ENCODE measurements at regions not wholly inside any gene's neighbourhood (a gene's known extent, or its start where the extent isn't known, plus 50 kb on each side); places are given as distances from the start of the nearest gene placed in this dataset.

DNA sequence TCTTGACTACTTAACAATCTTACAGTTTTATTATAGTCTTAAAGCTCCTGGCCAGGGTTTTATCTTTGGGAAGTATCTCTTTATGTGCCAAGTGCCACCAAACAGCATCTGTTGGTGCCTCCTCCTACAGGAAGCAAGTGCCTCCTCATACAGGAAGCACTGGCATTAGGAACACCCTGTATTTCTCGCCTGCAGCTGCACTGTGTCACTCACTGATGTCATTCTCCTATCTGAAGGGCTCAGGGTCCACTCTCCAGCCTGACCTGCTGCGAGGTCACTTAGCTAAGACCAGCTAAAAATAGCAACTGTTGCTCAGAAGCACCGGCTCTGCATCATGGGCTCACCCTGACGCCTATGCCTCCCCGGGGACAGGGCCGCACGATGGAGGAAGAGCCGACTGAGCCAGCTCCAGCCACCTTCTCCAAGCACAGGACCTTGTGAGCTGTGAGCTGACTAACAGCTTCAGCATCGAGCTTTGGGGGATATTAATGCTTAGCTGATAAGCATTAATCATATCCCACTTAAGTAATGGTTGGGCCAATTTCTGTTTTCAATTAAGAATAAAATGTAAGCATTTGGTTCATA, 66.3 kb upstream of the CD93 start:
- no peak for DNase-seq (ENCODE audit: low spot score in 2 of 2)
- Histone ChIP-seq H3K36me3 (replicated peaks) (no peaks in the 10 kb centered on the region), H3K27me3 (ENCODE audit: low read depth) (no peaks in the 10 kb centered on the region), H3K4me1 (no peaks in the 10 kb centered on the region), H3K4me3 (no peak overlapping the region), H3K9me3 (no peaks in the 10 kb centered on the region)
- in situ Hi-C loops (cut with MboI; ENCODE audit: low sequenced_read_pairs) = no loop called here

DNA sequence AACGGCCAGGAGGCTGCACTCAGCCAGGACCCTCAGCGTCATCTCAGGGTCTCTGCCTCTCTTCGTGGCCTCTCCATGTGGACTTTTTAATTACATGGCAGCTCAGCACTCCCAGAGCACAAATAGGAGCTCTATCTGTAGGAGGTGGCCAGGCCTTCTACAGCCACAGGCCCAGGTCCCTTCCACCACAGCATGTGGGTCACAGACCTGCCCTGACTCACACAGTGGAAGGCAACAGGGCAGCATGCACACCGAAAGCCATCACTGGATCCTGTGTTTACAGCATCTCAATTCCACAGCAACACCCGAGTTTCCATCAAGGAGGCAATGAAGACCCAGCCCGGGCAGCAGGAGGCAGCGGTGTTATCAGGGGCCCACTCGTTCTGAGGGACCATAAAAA, 65.8 kb upstream of the CD93 start:
- no peak for DNase-seq (ENCODE audit: low spot score in 2 of 2)
- Histone ChIP-seq H3K4me3 (no peak overlapping the region), H3K4me1 (no peaks in the 10 kb centered on the region), H3K9me3 (no peaks in the 10 kb centered on the region), H3K27me3 (ENCODE audit: low read depth) (no peaks in the 10 kb centered on the region), H3K36me3 (replicated peaks) (no peaks in the 10 kb centered on the region)
- in situ Hi-C loops (cut with MboI; ENCODE audit: low sequenced_read_pairs) = no loop called here

DNA sequence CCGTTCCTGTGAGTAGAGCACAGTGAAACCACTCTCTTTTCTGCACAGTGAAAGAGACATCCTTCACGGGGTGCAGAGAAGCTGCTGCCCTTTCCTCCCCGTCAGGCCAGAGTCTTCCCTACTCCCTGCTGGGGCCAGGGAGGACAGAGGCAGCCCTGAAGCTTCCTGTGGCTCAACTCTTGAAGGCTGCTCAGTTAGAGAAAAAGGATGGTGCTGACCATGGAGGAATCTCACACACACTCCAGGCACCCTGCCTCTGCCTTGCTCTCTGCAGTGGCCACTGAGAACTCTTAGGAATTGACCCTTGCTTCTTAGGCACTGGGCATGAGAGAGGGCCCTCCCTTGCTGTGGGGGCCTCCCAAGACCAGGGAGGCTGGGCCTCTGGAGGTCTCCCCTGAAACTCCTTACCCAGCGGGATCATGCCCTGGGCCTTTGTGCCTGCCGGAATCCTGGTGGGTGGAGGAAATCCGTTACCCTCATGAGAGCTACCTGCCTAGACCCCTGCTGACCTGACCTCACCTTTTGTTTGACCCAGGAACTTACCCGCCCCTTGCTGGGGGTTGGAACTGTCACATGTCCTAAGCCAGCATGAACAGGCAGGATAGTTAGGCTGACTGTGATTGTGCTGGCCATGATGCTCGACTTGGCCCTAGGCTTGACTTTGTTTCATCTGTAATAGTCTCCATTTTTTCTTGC, 65.0 kb upstream of the CD93 start:
- H3K9me3 ChIP-seq = no peaks in the 10 kb centered on the region
- H3K36me3 ChIP-seq (replicated peaks) = no peaks in the 10 kb centered on the region

DNA sequence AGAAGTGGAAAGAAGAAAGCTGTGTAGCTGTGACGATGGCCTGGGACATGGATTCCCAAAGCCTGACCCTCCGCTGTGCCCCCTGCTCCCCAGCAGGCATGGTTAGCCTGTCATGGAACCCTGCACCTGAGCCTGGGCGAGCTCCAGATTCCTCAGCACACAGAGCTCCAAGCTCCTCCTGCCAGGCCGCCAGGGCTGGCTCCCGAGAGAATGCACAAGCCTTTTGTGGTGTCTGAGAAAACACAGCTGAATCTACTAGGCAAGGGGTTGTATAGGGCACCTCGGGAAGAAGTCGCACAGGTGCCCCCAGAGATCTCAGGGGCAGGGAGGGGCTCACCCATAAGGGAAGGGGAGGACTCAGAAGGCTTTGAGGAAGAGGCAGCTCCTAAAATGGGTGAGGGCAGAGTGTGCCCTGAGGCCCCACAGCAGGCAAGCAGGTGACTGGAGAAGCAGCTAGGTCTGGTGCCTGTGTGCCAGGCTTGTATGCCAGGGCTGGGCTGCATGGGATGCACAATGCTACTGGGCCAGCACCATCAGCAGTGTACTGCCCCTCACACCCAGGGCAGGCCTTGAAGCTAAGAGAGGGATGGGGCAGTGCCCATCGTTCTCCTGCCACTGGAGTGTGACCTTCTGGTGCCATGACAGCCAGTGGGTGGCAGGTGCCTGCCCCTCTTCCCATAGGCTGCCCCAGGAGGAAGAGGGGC, 64.3 kb upstream of the CD93 start:
- peak in 1 of 2 experiments; percentile 3 for DNase-seq (ENCODE audit: low spot score in 2 of 2)
- Histone ChIP-seq H3K9me3 (no peaks in the 10 kb centered on the region), H3K4me1 (no peaks in the 10 kb centered on the region), H3K36me3 (replicated peaks) (no peaks in the 10 kb centered on the region), H3K27me3 (ENCODE audit: low read depth) (no peaks in the 10 kb centered on the region), H3K4me3 (no peak overlapping the region)
- in situ Hi-C loops (cut with MboI; ENCODE audit: low sequenced_read_pairs) = no loop called here

More for the DNA sequence above, 65.0 kb upstream of the CD93 start:
- in situ Hi-C loops (cut with MboI; ENCODE audit: low sequenced_read_pairs) = no loop called here
- Histone ChIP-seq H3K4me1 (no peaks in the 10 kb centered on the region), H3K27me3 (ENCODE audit: low read depth) (no peaks in the 10 kb centered on the region), H3K4me3 (no peak overlapping the region)
- no peak for DNase-seq (ENCODE audit: low spot score in 2 of 2)

DNA sequence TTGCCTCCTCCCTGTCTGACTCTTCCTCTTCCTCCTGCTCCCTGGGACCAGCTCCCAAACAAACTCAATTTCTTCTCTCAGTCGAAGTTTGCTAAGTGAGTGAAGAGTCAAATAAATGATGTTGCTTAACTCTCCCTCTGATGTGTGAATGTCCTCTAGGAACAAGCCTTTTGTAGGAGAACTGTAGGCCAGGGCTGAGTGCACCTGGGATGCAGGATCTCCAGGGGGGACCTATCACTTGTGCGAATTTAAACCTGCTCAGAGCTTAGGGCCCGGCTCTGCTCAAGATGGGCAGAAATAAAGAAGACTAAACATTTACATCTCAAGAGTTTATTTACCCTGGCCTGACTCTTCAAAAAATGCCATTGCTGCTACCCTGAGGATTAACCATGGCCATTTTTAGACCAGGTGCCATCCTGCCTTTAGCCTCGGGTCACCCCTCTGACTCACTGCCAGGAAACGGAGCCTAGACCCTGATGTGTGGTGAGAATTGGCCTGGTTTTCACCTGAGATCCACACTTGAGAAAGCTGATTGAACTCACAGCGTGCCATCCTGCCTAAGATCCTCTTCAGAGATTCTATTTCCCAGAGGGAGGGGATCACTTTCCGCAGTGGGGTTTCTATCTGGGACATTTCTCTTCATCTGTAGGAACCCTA, 63.6 kb upstream of the CD93 start:
- DNase-seq (ENCODE audit: low spot score in 2 of 2) = no peak
- Histone ChIP-seq H3K27me3 (ENCODE audit: low read depth) (no peaks in the 10 kb centered on the region), H3K4me1 (no peaks in the 10 kb centered on the region), H3K9me3 (no peaks in the 10 kb centered on the region), H3K4me3 (no peak overlapping the region), H3K36me3 (replicated peaks) (no peaks in the 10 kb centered on the region)
- in situ Hi-C loops (cut with MboI; ENCODE audit: low sequenced_read_pairs) = no loop called here

DNA sequence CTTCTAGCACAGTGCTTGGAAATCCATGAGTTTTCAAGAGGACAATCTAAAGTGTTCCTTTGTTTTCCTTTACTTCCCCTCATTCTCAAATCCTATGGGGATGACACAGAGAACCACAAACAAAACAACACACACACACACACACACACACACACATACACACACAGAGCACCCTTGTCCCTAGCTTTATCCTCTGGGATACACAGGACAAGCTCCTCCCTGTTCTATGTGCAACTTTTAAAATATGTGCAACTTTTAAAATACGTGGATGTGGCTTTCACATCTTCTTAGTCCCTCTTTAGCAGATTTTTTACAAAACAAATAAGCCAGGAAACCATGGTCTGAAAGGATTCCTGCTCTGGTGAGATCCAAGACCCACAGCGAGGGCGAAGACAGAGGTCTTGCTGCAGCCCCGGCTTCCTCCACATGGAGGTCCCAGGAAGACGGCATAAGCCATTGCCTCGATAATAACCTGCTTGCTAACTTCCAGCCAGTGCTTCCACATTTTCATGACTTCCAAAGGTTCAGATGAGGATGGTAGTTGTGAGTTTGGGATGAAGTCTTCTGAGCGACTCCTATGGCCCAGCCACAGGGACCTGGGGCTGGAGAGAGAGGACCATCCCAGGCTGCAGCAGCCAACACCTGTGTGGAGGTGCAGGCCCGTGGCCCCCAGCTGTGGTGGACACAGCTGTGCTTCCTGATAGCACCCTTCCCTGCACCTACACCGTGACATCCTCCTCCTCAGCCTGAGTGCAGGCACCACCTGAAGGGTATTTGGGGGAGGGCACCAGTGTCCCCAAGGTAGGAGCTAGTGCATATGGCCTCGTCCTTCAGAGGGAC, 62.8 kb upstream of the CD93 start:
- in situ Hi-C loops (cut with MboI; ENCODE audit: low sequenced_read_pairs) = no loop called here
- Histone ChIP-seq H3K27me3 (ENCODE audit: low read depth) (no peaks in the 10 kb centered on the region), H3K36me3 (replicated peaks) (no peaks in the 10 kb centered on the region), H3K4me1 (no peaks in the 10 kb centered on the region), H3K9me3 (no peaks in the 10 kb centered on the region), H3K4me3 (no peak overlapping the region)
- DNase-seq (ENCODE audit: low spot score in 2 of 2) = no peak

DNA sequence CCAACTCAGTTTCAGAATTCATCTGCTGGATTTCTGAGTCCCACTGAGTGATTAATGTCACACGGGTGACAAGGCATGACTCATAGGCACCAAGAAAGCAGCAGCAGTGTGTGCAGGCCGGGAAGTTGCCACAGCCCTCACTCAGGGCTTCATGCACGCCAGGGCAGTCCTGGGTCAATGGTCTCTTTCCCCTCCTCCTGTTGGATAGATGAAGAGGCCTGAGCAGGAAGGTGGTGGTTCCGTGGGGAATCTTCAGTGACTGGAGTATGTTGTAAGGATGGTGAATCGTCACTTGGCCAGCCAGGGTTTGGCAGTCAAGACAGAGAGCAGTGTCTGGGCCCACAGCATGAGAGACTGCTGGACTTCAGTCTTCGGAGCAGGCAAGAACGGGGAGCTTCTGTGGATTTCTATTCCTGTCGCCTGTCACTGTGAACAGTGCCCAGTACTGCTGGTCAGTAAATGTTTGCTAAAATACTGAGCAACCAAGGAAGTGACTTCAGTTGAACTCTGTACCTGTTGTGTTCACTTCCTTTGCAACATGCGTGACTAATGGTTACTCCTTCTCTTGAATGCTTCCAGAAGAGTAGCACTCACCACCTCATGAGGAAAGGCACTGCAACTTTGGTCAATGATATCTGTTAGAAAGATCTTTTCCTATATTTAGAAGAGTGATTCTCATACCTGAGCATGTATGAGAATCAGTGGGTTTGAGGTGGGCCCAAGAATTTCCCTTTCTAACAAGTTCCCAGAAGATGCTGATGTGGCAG, 62.0 kb upstream of the CD93 start:
- DNase-seq (ENCODE audit: low spot score in 2 of 2) = no peak
- no peaks in the 10 kb centered on the region for H3K4me1 ChIP-seq
- H3K9me3 ChIP-seq = no peaks in the 10 kb centered on the region; the same call in 1 of the 2 replicates
- H3K27me3 ChIP-seq (ENCODE audit: low read depth) = no peaks in the 10 kb centered on the region
- in situ Hi-C loops (cut with MboI; ENCODE audit: low sequenced_read_pairs) = no loop called here
- no peak overlapping the region for H3K4me3 ChIP-seq
- no peaks in the 10 kb centered on the region for H3K36me3 ChIP-seq (replicated peaks)

DNA sequence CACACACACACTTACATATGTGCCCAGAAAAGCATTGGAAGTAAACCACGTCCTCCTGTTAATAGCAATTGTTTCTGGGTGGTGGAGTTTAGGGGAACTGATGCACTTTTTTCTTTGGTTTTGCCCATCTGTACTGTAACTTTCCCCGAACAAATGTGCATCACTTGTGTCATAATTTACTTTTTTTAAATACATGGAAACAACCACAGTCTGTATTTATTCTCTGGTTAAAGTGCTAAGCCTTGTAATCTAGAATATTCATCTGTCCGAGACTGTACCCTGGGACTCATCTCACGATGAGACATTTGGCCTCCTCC, 61.5 kb upstream of the CD93 start:
- Histone ChIP-seq H3K36me3 (replicated peaks) (no peaks in the 10 kb centered on the region), H3K9me3 (no peaks in the 10 kb centered on the region; the same call in 1 of the 2 replicates), H3K4me3 (no peak overlapping the region), H3K4me1 (no peaks in the 10 kb centered on the region), H3K27me3 (ENCODE audit: low read depth) (no peaks in the 10 kb centered on the region)
- DNase-seq (ENCODE audit: low spot score in 2 of 2) = no peak
- in situ Hi-C loops (cut with MboI; ENCODE audit: low sequenced_read_pairs) = no loop called here

DNA sequence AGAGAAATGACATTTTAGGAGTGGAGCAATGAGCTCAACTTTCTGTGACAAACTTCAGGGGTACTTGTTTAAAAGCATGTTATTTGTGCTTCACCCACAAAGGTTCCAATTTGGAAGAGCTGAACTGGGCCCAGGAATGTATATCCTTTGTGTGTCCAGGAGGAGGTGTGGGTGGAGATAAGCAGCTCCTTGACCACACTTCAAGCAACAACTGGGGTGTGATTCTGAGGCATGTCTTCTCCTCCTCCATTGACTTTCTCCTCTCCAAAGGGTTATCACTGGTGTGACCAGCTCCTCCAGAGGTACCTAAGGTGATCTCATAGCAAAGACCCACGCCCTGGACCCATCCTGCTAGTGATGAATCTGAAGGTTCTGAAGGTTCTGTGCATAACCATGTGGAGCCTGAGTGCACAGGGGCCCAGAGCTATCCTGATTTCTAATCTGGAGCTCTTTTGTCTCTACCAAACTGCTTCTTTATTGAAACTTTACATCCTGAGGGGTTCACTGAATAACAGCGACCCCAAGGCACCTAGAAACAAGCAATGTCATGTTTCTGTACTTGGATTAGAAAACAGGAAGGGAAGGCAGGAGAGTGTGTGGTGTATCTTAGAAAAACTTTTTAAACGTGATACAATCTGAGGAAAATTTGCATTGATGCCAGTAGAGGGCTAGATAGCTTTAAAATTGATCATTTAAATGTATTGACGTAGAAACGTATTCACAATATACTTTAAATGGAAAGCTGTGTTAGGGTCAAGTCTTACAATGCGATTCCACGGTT, 60.9 kb upstream of the CD93 start:
- Histone ChIP-seq H3K27me3 (ENCODE audit: low read depth) (no peaks in the 10 kb centered on the region), H3K4me1 (no peaks in the 10 kb centered on the region), H3K4me3 (no peak overlapping the region), H3K36me3 (replicated peaks) (no peaks in the 10 kb centered on the region), H3K9me3 (no peaks in the 10 kb centered on the region; the same call in 1 of the 2 replicates)
- in situ Hi-C loops (cut with MboI; ENCODE audit: low sequenced_read_pairs) = no loop called here
- DNase-seq (ENCODE audit: low spot score in 2 of 2) = no peak

DNA sequence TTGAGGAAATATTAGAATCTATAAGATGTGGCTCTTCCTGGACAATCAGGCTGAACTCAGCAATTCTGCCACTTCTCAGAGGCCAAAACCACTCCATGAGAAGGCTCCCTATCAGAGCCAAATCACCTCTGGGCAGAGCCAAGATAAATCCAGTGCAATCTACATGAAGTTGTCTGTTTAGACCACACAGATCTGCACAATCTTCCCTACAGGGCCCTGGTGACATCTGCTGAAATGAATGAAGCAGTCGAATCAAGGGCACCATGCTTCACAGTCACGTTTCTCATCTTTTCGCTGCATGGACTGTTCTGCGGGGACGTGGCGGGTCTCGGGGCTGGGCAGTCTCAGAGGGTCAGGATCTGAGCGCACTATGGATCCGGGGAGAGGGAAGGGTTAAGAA, 60.1 kb upstream of the CD93 start:
- no peaks in the 10 kb centered on the region for H3K27me3 ChIP-seq (ENCODE audit: low read depth)
- in situ Hi-C loops (cut with MboI; ENCODE audit: low sequenced_read_pairs) = no loop called here
- no peaks in the 10 kb centered on the region; the same call in 1 of the 2 replicates for H3K9me3 ChIP-seq
- H3K4me3 ChIP-seq = no peak overlapping the region
- no peaks in the 10 kb centered on the region for H3K36me3 ChIP-seq (replicated peaks)
- no peaks in the 10 kb centered on the region for H3K4me1 ChIP-seq
- no peak for DNase-seq (ENCODE audit: low spot score in 2 of 2)

DNA sequence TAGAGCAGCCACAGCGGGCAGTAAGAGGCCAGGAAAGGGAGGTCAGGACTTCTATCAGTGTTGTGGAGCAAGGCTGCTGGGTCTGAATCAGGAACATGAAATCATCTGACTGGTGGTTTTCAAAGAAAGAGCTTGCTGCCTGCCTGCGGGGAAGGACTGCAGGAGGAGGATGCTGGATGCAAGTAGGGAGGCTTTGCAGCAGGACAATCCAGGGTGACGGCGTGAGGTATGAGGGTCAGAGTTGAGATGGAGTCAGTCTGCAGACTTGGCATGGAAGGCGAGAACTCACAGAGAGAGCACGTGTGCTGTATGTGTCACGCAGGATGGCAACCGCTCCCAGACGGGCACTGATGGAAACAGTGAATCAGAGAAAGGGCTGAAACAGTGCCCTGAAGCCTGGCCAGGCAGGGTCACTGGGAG, 59.2 kb upstream of the CD93 start:
- in situ Hi-C loops (cut with MboI; ENCODE audit: low sequenced_read_pairs) = no loop called here
- Histone ChIP-seq H3K4me1 (no peaks in the 10 kb centered on the region), H3K27me3 (ENCODE audit: low read depth) (no peaks in the 10 kb centered on the region), H3K36me3 (replicated peaks) (no peaks in the 10 kb centered on the region), H3K4me3 (no peak overlapping the region), H3K9me3 (no peaks in the 10 kb centered on the region; the same call in 1 of the 2 replicates)
- DNase-seq (ENCODE audit: low spot score in 2 of 2) = no peak

DNA sequence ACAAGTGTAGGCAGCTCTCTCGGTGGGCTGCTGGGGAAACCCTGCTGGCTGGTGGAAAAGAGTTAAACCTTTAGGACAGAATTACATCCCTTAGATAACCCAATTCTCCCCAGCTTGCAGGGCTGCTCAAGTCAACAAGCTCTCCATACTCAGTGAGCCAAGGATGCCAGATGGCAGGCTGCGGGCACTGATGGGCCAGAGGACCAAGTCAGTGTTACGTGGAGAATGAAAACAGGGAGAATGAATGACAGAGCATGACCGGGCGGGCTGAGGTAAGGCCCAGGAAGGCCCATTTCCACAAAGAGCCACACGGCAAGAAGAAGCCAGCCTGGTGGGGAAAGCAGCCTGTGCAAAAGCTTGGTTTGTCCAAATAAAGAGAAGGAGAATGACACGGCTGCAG, 58.7 kb upstream of the CD93 start:
- H3K9me3 ChIP-seq = no peaks in the 10 kb centered on the region; the same call in 1 of the 2 replicates
- H3K27me3 ChIP-seq (ENCODE audit: low read depth) = no peaks in the 10 kb centered on the region
- H3K4me3 ChIP-seq = no peak overlapping the region
- in situ Hi-C loops (cut with MboI; ENCODE audit: low sequenced_read_pairs) = no loop called here
- H3K36me3 ChIP-seq (replicated peaks) = no peaks in the 10 kb centered on the region
- no peaks in the 10 kb centered on the region for H3K4me1 ChIP-seq
- no peak for DNase-seq (ENCODE audit: low spot score in 2 of 2)
